ENCODE measurements at regions not wholly inside any gene's neighbourhood (a gene's known extent, or its start where the extent isn't known, plus 50 kb on each side); places are given as distances from the start of the nearest gene placed in this dataset.
A peak's percentile ranks its signal among the peaks of the same experiment; 100 is the strongest.

GRCh38 chr1:186518822-186519381 is 58.0 kb upstream of the PDC start:
- no peak overlapping the region for H3K9ac ChIP-seq (ENCODE audit: low read depth, low read length)
- H3K27me3 ChIP-seq (ENCODE audit: control insufficient read depth, insufficient read depth, low read length), result no peaks in the 10 kb centered on the region
- no peak overlapping the region for H3K4me3 ChIP-seq (ENCODE audit: low read depth, low read length)
- H3K9me3 ChIP-seq (ENCODE audit: control insufficient read depth, insufficient read depth, low read length), result peaks cover 5% of the 10 kb centered on the region; the same call in 1 of the 2 replicates
- no peak overlapping the region for H3K27ac ChIP-seq (ENCODE audit: low read depth, low read length)
- no peaks in the 10 kb centered on the region for H3K36me3 ChIP-seq (ENCODE audit: control insufficient read depth, insufficient read depth, low read length)
- H3K4me1 ChIP-seq (ENCODE audit: control insufficient read depth, insufficient read depth, low read length), result peaks cover 4% of the 10 kb centered on the region

GRCh38 chr1:186518395-186518794 is 57.5 kb upstream of the PDC start:
- Histone ChIP-seq H3K4me1 (ENCODE audit: control insufficient read depth, insufficient read depth, low read length) (peaks cover 4% of the 10 kb centered on the region), H3K9ac (ENCODE audit: low read depth, low read length) (no peak overlapping the region), H3K4me3 (ENCODE audit: low read depth, low read length) (no peak overlapping the region), H3K36me3 (ENCODE audit: control insufficient read depth, insufficient read depth, low read length) (no peaks in the 10 kb centered on the region), H3K27me3 (ENCODE audit: control insufficient read depth, insufficient read depth, low read length) (no peaks in the 10 kb centered on the region), H3K27ac (ENCODE audit: low read depth, low read length) (no peak overlapping the region), H3K9me3 (ENCODE audit: control insufficient read depth, insufficient read depth, low read length) (peaks cover under 1% of the 10 kb centered on the region; the same call in 1 of the 2 replicates)

GRCh38 chr1:186514367-186514766 is 53.5 kb upstream of the PDC start:
- Histone ChIP-seq H3K4me3 (ENCODE audit: low read depth, low read length) (no peak overlapping the region), H3K9me3 (ENCODE audit: control insufficient read depth, insufficient read depth, low read length) (no peaks in the 10 kb centered on the region), H3K4me1 (ENCODE audit: control insufficient read depth, insufficient read depth, low read length) (peaks cover 4% of the 10 kb centered on the region), H3K9ac (ENCODE audit: low read depth, low read length) (no peak overlapping the region), H3K27ac (ENCODE audit: low read depth, low read length) (no peak overlapping the region), H3K36me3 (ENCODE audit: control insufficient read depth, insufficient read depth, low read length) (no peaks in the 10 kb centered on the region), H3K27me3 (ENCODE audit: control insufficient read depth, insufficient read depth, low read length) (no peaks in the 10 kb centered on the region)

- H3K27me3 ChIP-seq (ENCODE audit: control insufficient read depth, insufficient read depth, low read length), result no peaks in the 10 kb centered on the region
- no peaks in the 10 kb centered on the region for H3K36me3 ChIP-seq (ENCODE audit: control insufficient read depth, insufficient read depth, low read length)
- H3K27ac ChIP-seq (ENCODE audit: low read depth, low read length), result no peak overlapping the region
- H3K9me3 ChIP-seq (ENCODE audit: control insufficient read depth, insufficient read depth, low read length), result no peaks in the 10 kb centered on the region
- H3K4me1 ChIP-seq (ENCODE audit: control insufficient read depth, insufficient read depth, low read length), result peaks cover 4% of the 10 kb centered on the region
- H3K9ac ChIP-seq (ENCODE audit: low read depth, low read length), result no peak overlapping the region
- H3K4me3 ChIP-seq (ENCODE audit: low read depth, low read length), result no peak overlapping the region
These were observed 52.6 kb upstream of the PDC start for GRCh38 chr1:186513526-186513925.

GRCh38 chr1:186512698-186513457 is 52.0 kb upstream of the PDC start:
- H3K9ac ChIP-seq (ENCODE audit: low read depth, low read length), result no peak overlapping the region
- H3K27me3 ChIP-seq (ENCODE audit: control insufficient read depth, insufficient read depth, low read length), result no peaks in the 10 kb centered on the region
- H3K4me3 ChIP-seq (ENCODE audit: low read depth, low read length), result no peak overlapping the region
- H3K27ac ChIP-seq (ENCODE audit: low read depth, low read length), result no peak overlapping the region
- no peaks in the 10 kb centered on the region for H3K9me3 ChIP-seq (ENCODE audit: control insufficient read depth, insufficient read depth, low read length)
- H3K4me1 ChIP-seq (ENCODE audit: control insufficient read depth, insufficient read depth, low read length), result peaks cover 4% of the 10 kb centered on the region
- no peaks in the 10 kb centered on the region for H3K36me3 ChIP-seq (ENCODE audit: control insufficient read depth, insufficient read depth, low read length)

- Histone ChIP-seq H3K36me3 (ENCODE audit: control insufficient read depth, insufficient read depth, low read length) (no peaks in the 10 kb centered on the region), H3K27ac (ENCODE audit: low read depth, low read length) (peak overlapping the region; percentile 27), H3K9me3 (ENCODE audit: control insufficient read depth, insufficient read depth, low read length) (no peaks in the 10 kb centered on the region), H3K4me3 (ENCODE audit: low read depth, low read length) (no peak overlapping the region), H3K27me3 (ENCODE audit: control insufficient read depth, insufficient read depth, low read length) (no peaks in the 10 kb centered on the region), H3K9ac (ENCODE audit: low read depth, low read length) (no peak overlapping the region), H3K4me1 (ENCODE audit: control insufficient read depth, insufficient read depth, low read length) (peaks cover 4% of the 10 kb centered on the region)
These were observed 51.1 kb upstream of the PDC start for GRCh38 chr1:186511761-186512637.
